ENCODE measurements at regions not wholly inside any gene's neighbourhood (a gene's known extent, or its start where the extent isn't known, plus 50 kb on each side); places are given as distances from the start of the nearest gene placed in this dataset.

GRCh38 chr1:218953386-218953785 is 220.3 kb upstream of the LYPLAL1 start:
- no peak for DNase-seq

GRCh38 chr1:218957971-218958370 is 215.7 kb upstream of the LYPLAL1 start:
- DNase-seq, result no peak

- DNase-seq, result no peak
These were observed 213.9 kb upstream of the LYPLAL1 start for GRCh38 chr1:218959784-218960183.

GRCh38 chr1:218964471-218965185 is 209.1 kb upstream of the LYPLAL1 start:
- DNase-seq, result no peak

GRCh38 chr1:218965821-218966220 is 207.9 kb upstream of the LYPLAL1 start:
- no peak for DNase-seq

GRCh38 chr1:218967254-218967653 is 206.4 kb upstream of the LYPLAL1 start:
- DNase-seq, result no peak

- no peak for DNase-seq
These were observed 205.8 kb upstream of the LYPLAL1 start for GRCh38 chr1:218967836-218968235.

- DNase-seq, result no peak
These were observed 204.7 kb upstream of the LYPLAL1 start for GRCh38 chr1:218969006-218969405.

- DNase-seq, result no peak
These were observed 203.2 kb upstream of the LYPLAL1 start for GRCh38 chr1:218970397-218970990.

GRCh38 chr1:218971156-218971555 is 202.5 kb upstream of the LYPLAL1 start:
- no peak for DNase-seq

- no peak for DNase-seq
These were observed 192.8 kb upstream of the LYPLAL1 start for GRCh38 chr1:218980881-218981280.

- DNase-seq, result no peak
These were observed 191.2 kb upstream of the LYPLAL1 start for GRCh38 chr1:218982482-218982881.

- DNase-seq, result no peak
These were observed 190.2 kb upstream of the LYPLAL1 start for GRCh38 chr1:218983433-218983832.

- DNase-seq, result no peak
These were observed 189.8 kb upstream of the LYPLAL1 start for GRCh38 chr1:218983848-218984247.

- no peak for DNase-seq
These were observed 188.2 kb upstream of the LYPLAL1 start for GRCh38 chr1:218985424-218985984.

GRCh38 chr1:218986816-218987215 is 186.9 kb upstream of the LYPLAL1 start:
- no peak for DNase-seq

- DNase-seq, result no peak
These were observed 183.7 kb upstream of the LYPLAL1 start for GRCh38 chr1:218990019-218990418.

- no peak for DNase-seq
These were observed 182.6 kb upstream of the LYPLAL1 start for GRCh38 chr1:218991089-218991488.

- DNase-seq, result no peak
These were observed 179.1 kb upstream of the LYPLAL1 start for GRCh38 chr1:218994615-218995014.

GRCh38 chr1:218995091-218995665 is 178.5 kb upstream of the LYPLAL1 start:
- no peak for DNase-seq

- no peak for DNase-seq
These were observed 177.3 kb upstream of the LYPLAL1 start for GRCh38 chr1:218996362-218996761.

- DNase-seq, result no peak
These were observed 173.7 kb upstream of the LYPLAL1 start for GRCh38 chr1:219000005-219000404.

GRCh38 chr1:219000631-219001030 is 173.0 kb upstream of the LYPLAL1 start:
- DNase-seq, result no peak

GRCh38 chr1:219010720-219011119 is 163.0 kb upstream of the LYPLAL1 start:
- no peak for DNase-seq

Measured in midbrain (tissue), 1 donor.